ENCODE measurements at regions not wholly inside any gene's neighbourhood (a gene's known extent, or its start where the extent isn't known, plus 50 kb on each side); places are given as distances from the start of the nearest gene placed in this dataset.

DNA sequence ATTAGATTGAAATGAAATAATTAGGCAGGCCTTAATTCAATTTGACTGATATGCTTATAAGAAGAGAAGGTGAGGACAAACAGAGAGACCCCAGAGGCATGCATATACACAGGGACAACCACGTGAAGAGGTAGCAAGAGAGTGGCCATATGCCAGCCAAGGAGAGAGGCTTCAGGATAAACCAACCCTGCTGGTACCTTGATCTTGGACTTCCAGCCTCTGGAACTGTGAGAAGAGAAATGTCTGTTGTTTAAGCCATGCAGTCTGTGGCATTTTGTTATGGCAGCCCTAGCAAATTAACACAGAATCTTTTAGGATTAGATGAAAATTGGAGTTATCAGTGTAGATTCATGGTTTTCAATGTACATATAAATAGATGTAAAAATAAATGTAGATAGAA lies 120.1 kb downstream of the KCTD15 start (continued):
- TF ChIP-seq, protein P1, sequence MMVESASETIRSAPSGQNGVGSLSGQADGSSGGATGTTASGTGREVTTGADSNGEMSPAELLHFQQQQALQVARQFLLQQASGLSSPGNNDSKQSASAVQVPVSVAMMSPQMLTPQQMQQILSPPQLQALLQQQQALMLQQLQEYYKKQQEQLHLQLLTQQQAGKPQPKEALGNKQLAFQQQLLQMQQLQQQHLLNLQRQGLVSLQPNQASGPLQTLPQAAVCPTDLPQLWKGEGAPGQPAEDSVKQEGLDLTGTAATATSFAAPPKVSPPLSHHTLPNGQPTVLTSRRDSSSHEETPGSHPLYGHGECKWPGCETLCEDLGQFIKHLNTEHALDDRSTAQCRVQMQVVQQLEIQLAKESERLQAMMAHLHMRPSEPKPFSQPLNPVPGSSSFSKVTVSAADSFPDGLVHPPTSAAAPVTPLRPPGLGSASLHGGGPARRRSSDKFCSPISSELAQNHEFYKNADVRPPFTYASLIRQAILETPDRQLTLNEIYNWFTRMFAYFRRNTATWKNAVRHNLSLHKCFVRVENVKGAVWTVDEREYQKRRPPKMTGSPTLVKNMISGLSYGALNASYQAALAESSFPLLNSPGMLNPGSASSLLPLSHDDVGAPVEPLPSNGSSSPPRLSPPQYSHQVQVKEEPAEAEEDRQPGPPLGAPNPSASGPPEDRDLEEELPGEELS (CRISPR knock-in tag; IDR thresholded peaks at IDR 0.05): no peak
- TF ChIP-seq, protein P2, sequence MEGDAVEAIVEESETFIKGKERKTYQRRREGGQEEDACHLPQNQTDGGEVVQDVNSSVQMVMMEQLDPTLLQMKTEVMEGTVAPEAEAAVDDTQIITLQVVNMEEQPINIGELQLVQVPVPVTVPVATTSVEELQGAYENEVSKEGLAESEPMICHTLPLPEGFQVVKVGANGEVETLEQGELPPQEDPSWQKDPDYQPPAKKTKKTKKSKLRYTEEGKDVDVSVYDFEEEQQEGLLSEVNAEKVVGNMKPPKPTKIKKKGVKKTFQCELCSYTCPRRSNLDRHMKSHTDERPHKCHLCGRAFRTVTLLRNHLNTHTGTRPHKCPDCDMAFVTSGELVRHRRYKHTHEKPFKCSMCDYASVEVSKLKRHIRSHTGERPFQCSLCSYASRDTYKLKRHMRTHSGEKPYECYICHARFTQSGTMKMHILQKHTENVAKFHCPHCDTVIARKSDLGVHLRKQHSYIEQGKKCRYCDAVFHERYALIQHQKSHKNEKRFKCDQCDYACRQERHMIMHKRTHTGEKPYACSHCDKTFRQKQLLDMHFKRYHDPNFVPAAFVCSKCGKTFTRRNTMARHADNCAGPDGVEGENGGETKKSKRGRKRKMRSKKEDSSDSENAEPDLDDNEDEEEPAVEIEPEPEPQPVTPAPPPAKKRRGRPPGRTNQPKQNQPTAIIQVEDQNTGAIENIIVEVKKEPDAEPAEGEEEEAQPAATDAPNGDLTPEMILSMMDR (IDR thresholded peaks at IDR 0.05): no peak
- TF ChIP-seq, protein P3, sequence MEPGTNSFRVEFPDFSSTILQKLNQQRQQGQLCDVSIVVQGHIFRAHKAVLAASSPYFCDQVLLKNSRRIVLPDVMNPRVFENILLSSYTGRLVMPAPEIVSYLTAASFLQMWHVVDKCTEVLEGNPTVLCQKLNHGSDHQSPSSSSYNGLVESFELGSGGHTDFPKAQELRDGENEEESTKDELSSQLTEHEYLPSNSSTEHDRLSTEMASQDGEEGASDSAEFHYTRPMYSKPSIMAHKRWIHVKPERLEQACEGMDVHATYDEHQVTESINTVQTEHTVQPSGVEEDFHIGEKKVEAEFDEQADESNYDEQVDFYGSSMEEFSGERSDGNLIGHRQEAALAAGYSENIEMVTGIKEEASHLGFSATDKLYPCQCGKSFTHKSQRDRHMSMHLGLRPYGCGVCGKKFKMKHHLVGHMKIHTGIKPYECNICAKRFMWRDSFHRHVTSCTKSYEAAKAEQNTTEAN (CRISPR knock-in tag; IDR thresholded peaks at IDR 0.05): no peak
- TF ChIP-seq ZNF263 (CRISPR knock-in tag; IDR thresholded peaks at IDR 0.05; ENCODE audit: low read depth): no peak
- TF ChIP-seq, protein P4, sequence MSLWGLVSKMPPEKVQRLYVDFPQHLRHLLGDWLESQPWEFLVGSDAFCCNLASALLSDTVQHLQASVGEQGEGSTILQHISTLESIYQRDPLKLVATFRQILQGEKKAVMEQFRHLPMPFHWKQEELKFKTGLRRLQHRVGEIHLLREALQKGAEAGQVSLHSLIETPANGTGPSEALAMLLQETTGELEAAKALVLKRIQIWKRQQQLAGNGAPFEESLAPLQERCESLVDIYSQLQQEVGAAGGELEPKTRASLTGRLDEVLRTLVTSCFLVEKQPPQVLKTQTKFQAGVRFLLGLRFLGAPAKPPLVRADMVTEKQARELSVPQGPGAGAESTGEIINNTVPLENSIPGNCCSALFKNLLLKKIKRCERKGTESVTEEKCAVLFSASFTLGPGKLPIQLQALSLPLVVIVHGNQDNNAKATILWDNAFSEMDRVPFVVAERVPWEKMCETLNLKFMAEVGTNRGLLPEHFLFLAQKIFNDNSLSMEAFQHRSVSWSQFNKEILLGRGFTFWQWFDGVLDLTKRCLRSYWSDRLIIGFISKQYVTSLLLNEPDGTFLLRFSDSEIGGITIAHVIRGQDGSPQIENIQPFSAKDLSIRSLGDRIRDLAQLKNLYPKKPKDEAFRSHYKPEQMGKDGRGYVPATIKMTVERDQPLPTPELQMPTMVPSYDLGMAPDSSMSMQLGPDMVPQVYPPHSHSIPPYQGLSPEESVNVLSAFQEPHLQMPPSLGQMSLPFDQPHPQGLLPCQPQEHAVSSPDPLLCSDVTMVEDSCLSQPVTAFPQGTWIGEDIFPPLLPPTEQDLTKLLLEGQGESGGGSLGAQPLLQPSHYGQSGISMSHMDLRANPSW (CRISPR knock-in tag; conservative IDR thresholded peaks at IDR 0.05; ENCODE audit: low read depth): no peak
- TF ChIP-seq, protein P5, sequence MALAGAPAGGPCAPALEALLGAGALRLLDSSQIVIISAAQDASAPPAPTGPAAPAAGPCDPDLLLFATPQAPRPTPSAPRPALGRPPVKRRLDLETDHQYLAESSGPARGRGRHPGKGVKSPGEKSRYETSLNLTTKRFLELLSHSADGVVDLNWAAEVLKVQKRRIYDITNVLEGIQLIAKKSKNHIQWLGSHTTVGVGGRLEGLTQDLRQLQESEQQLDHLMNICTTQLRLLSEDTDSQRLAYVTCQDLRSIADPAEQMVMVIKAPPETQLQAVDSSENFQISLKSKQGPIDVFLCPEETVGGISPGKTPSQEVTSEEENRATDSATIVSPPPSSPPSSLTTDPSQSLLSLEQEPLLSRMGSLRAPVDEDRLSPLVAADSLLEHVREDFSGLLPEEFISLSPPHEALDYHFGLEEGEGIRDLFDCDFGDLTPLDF (CRISPR knock-in tag; IDR thresholded peaks at IDR 0.05): no peak
- TF ChIP-seq, protein P6, sequence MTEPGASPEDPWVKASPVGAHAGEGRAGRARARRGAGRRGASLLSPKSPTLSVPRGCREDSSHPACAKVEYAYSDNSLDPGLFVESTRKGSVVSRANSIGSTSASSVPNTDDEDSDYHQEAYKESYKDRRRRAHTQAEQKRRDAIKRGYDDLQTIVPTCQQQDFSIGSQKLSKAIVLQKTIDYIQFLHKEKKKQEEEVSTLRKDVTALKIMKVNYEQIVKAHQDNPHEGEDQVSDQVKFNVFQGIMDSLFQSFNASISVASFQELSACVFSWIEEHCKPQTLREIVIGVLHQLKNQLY (CRISPR knock-in tag; IDR thresholded peaks at IDR 0.05): no peak

DNA sequence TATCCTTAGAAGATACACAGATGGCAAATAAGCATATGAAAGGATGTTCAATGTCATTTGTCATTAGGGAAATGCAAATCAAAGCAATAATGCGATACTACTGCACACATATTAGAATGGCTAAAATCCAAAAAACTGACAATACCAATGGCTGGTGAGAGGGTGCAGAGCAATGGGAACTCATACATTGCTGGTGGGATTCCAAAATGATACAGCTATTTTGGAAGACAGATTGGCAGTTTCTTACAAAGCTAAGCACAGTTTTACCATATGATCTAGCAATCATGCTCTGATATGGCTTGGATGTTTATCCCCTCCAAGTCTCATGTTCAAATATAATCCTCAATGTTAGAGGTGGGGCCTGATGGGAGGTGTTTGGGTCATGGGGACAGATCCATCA lies 122.6 kb downstream of the KCTD15 start:
- no peak for ATAC-seq
- no peaks in the 10 kb centered on the region for H3K27me3 Mint-ChIP-seq (ENCODE audit: low read depth)
- CTCF ChIA-PET: no interaction called here
- TF ChIP-seq, protein P7, sequence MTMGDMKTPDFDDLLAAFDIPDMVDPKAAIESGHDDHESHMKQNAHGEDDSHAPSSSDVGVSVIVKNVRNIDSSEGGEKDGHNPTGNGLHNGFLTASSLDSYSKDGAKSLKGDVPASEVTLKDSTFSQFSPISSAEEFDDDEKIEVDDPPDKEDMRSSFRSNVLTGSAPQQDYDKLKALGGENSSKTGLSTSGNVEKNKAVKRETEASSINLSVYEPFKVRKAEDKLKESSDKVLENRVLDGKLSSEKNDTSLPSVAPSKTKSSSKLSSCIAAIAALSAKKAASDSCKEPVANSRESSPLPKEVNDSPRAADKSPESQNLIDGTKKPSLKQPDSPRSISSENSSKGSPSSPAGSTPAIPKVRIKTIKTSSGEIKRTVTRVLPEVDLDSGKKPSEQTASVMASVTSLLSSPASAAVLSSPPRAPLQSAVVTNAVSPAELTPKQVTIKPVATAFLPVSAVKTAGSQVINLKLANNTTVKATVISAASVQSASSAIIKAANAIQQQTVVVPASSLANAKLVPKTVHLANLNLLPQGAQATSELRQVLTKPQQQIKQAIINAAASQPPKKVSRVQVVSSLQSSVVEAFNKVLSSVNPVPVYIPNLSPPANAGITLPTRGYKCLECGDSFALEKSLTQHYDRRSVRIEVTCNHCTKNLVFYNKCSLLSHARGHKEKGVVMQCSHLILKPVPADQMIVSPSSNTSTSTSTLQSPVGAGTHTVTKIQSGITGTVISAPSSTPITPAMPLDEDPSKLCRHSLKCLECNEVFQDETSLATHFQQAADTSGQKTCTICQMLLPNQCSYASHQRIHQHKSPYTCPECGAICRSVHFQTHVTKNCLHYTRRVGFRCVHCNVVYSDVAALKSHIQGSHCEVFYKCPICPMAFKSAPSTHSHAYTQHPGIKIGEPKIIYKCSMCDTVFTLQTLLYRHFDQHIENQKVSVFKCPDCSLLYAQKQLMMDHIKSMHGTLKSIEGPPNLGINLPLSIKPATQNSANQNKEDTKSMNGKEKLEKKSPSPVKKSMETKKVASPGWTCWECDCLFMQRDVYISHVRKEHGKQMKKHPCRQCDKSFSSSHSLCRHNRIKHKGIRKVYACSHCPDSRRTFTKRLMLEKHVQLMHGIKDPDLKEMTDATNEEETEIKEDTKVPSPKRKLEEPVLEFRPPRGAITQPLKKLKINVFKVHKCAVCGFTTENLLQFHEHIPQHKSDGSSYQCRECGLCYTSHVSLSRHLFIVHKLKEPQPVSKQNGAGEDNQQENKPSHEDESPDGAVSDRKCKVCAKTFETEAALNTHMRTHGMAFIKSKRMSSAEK (CRISPR knock-in tag; IDR thresholded peaks at IDR 0.05; ENCODE audit: borderline replicate concordance): no peak
- no peak for TF ChIP-seq KAT7 (CRISPR knock-in tag; IDR thresholded peaks at IDR 0.05; ENCODE audit: borderline replicate concordance)
- no peak for TF ChIP-seq RELA (CRISPR knock-in tag; IDR thresholded peaks at IDR 0.05; ENCODE audit: borderline replicate concordance)
- TF ChIP-seq ZNF423 (CRISPR knock-in tag; IDR thresholded peaks at IDR 0.05): no peak
- TF ChIP-seq, protein P8, sequence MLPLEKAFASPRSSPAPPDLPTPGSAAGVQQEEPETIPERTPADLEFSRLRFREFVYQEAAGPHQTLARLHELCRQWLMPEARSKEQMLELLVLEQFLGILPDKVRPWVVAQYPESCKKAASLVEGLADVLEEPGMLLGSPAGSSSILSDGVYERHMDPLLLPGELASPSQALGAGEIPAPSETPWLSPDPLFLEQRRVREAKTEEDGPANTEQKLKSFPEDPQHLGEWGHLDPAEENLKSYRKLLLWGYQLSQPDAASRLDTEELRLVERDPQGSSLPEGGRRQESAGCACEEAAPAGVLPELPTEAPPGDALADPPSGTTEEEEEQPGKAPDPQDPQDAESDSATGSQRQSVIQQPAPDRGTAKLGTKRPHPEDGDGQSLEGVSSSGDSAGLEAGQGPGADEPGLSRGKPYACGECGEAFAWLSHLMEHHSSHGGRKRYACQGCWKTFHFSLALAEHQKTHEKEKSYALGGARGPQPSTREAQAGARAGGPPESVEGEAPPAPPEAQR (CRISPR knock-in tag; IDR thresholded peaks at IDR 0.05): no peak
- no peak for TF ChIP-seq ETV6 (CRISPR knock-in tag; IDR thresholded peaks at IDR 0.05)
- TF ChIP-seq, protein P9, sequence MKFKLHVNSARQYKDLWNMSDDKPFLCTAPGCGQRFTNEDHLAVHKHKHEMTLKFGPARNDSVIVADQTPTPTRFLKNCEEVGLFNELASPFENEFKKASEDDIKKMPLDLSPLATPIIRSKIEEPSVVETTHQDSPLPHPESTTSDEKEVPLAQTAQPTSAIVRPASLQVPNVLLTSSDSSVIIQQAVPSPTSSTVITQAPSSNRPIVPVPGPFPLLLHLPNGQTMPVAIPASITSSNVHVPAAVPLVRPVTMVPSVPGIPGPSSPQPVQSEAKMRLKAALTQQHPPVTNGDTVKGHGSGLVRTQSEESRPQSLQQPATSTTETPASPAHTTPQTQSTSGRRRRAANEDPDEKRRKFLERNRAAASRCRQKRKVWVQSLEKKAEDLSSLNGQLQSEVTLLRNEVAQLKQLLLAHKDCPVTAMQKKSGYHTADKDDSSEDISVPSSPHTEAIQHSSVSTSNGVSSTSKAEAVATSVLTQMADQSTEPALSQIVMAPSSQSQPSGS (CRISPR knock-in tag; IDR thresholded peaks at IDR 0.05; ENCODE audit: borderline replicate concordance, low read depth): no peak
- TF ChIP-seq ATF1 (CRISPR knock-in tag; IDR thresholded peaks at IDR 0.05): no peak
- no peak for TF ChIP-seq SOX15 (CRISPR knock-in tag; IDR thresholded peaks at IDR 0.05)
- no peak for TF ChIP-seq ZNF232 (CRISPR knock-in tag; IDR thresholded peaks at IDR 0.05)
- TF ChIP-seq NR1H2 (CRISPR knock-in tag; IDR thresholded peaks at IDR 0.05): no peak
- no peak for TF ChIP-seq TCF7 (CRISPR knock-in tag; IDR thresholded peaks at IDR 0.05; ENCODE audit: low read depth)

More for the DNA sequence above, 122.6 kb downstream of the KCTD15 start:
- peaks cover 7% of the 10 kb centered on the region for H3K9me3 Mint-ChIP-seq
- H3K4me1 Mint-ChIP-seq: peaks cover 3% of the 10 kb centered on the region; the same call in 1 of the 2 replicates
- H3K27ac Mint-ChIP-seq: no peak overlapping the region
- H3K4me3 Mint-ChIP-seq: no peak overlapping the region
- DNase-seq (ENCODE audit: low spot score): no peak
- POLR2A ChIA-PET: no interaction called here
- H3K36me3 Mint-ChIP-seq: no peaks in the 10 kb centered on the region
